ENCODE measurements at regions not wholly inside any gene's neighbourhood (a gene's known extent, or its start where the extent isn't known, plus 50 kb on each side); places are given as distances from the start of the nearest gene placed in this dataset.
A peak's percentile ranks its signal among the peaks of the same experiment; 100 is the strongest.

GRCh38 chrX:131778269-131779218, 234.7 kb downstream of the OR13H1 start:
- peak in 1 of 2 donors; percentile 35 for DNase-seq (ENCODE audit: low read depth in 2 of 2)

GRCh38 chrX:131779306-131779705, 235.4 kb downstream of the OR13H1 start:
- DNase-seq (ENCODE audit: low read depth in 2 of 2) = no peak

GRCh38 chrX:131779741-131780140, 235.9 kb downstream of the OR13H1 start:
- DNase-seq (ENCODE audit: low read depth in 2 of 2) = no peak

- DNase-seq (ENCODE audit: low read depth in 2 of 2) = no peak
Measured at GRCh38 chrX:131782646-131783045, 238.8 kb downstream of the OR13H1 start.

GRCh38 chrX:131783555-131784308, 239.4 kb upstream of the STK26 start:
- peak in 1 of 2 donors; percentile 45 for DNase-seq (ENCODE audit: low read depth in 2 of 2)

- no peak for DNase-seq (ENCODE audit: low read depth in 2 of 2)
Measured at GRCh38 chrX:131789664-131790063, 233.4 kb upstream of the STK26 start.

- DNase-seq (ENCODE audit: low read depth in 2 of 2) = no peak
Measured at GRCh38 chrX:131791608-131792355, 231.3 kb upstream of the STK26 start.

GRCh38 chrX:131792356-131792749, 230.7 kb upstream of the STK26 start:
- DNase-seq (ENCODE audit: low read depth in 2 of 2) = peak in 1 of 2 donors; percentile 73

- peak in 1 of 2 donors; percentile 70 for DNase-seq (ENCODE audit: low read depth in 2 of 2)
Measured at GRCh38 chrX:131792789-131793462, 230.2 kb upstream of the STK26 start.

- DNase-seq (ENCODE audit: low read depth in 2 of 2) = no peak
Measured at GRCh38 chrX:131795442-131796229, 227.5 kb upstream of the STK26 start.

GRCh38 chrX:131801066-131801465, 222.0 kb upstream of the STK26 start:
- DNase-seq (ENCODE audit: low read depth in 2 of 2) = no peak

GRCh38 chrX:131801911-131802310, 221.2 kb upstream of the STK26 start:
- DNase-seq (ENCODE audit: low read depth in 2 of 2) = no peak

GRCh38 chrX:131802836-131803626, 220.1 kb upstream of the STK26 start:
- DNase-seq (ENCODE audit: low read depth in 2 of 2) = peak in 1 of 2 donors; percentile 46

- peak; percentile 47 to 63 for DNase-seq (ENCODE audit: low read depth in 2 of 2)
Measured at GRCh38 chrX:131812847-131813825, 210.0 kb upstream of the STK26 start.

- peak in 1 of 2 donors; percentile 61 for DNase-seq (ENCODE audit: low read depth in 2 of 2)
Measured at GRCh38 chrX:131816551-131817136, 206.5 kb upstream of the STK26 start.

GRCh38 chrX:131818297-131818936, 204.7 kb upstream of the STK26 start:
- DNase-seq (ENCODE audit: low read depth in 2 of 2) = no peak

- DNase-seq (ENCODE audit: low read depth in 2 of 2) = peak in 1 of 2 donors; percentile 58
Measured at GRCh38 chrX:131821945-131822622, 201.0 kb upstream of the STK26 start.

Data from activated CD8-positive, alpha-beta memory T cell treated with anti-CD3 and anti-CD28 coated beads for 4 hours (primary cell).